PC-9 (cell line): ENCODE measurements at regions not wholly inside any gene's neighbourhood (a gene's known extent, or its start where the extent isn't known, plus 50 kb on each side); places are given as distances from the start of the nearest gene placed in this dataset.

ENCODE experiments used
- BruUV-seq: library from RNA; stranded (reverse); fragments of 400-500 nt; replicated peaks from 2 replicates; lab custom pipeline; 2021; lab: Mats Ljungman, UMichigan
- CTCF ChIA-PET: fragments of 300-600 bp; sonication (Branson Sonifier 250); formaldehyde crosslinking; loops from one replicate; lab custom pipeline; 2022; ENCODE audit warnings: antibody characterized with exemption; lab: Charles Lee
- POLR2A ChIA-PET: fragments of 300-600 bp; sonication (Branson Sonifier 250); formaldehyde crosslinking; loops from one replicate; lab custom pipeline; 2022; ENCODE audit warnings: antibody characterized with exemption; ENCODE audit not compliant: unreplicated experiment; lab: Charles Lee
- DNase-seq, 2 experiments: peaks; one replicate each; pipeline versions ENCODE4 v3.0.0 to v3.0.0-alpha.2; 2015 to 2022; ENCODE audit warnings: mixed read lengths in 1 of 2
- H2AFZ ChIP-seq: fragments of 200-600 bp; sonication (generic); 2 replicates; pipeline ENCODE4 v1.8.1; 2017; ENCODE audit warnings: antibody characterized with exemption
- H3F3A ChIP-seq: fragments of 200-600 bp; sonication (generic); 2 replicates; pipeline ENCODE4 v1.8.1; 2017; ENCODE audit warnings: antibody characterized with exemption, mild to moderate bottlenecking, low read depth; ENCODE audit not compliant: insufficient read depth
- H3K27ac ChIP-seq: fragments of 200-600 bp; sonication (generic); 2 replicates; pipeline ENCODE4 v1.6.1; 2016; ENCODE audit warnings: mixed run types
- H3K27me3 ChIP-seq: fragments of 200-600 bp; sonication (generic); 2 replicates; pipeline ENCODE4 v1.6.1; 2016; ENCODE audit warnings: low read depth, mixed run types; ENCODE audit not compliant: insufficient read depth
- H3K36me3 ChIP-seq: fragments of 200-600 bp; sonication (generic); 2 replicates; pipeline ENCODE4 v1.6.1; 2016; ENCODE audit warnings: low read depth, mixed run types
- H3K4me1 ChIP-seq: fragments of 200-600 bp; sonication (generic); replicated peaks from 2 replicates; pipeline ENCODE4 v1.6.1; 2016; ENCODE audit warnings: mixed run types; ENCODE audit not compliant: insufficient read depth
- H3K4me2 ChIP-seq: fragments of 200-600 bp; sonication (generic); 2 replicates; pipeline ENCODE4 v1.6.1; 2017; ENCODE audit warnings: mixed run types
- H3K4me3 ChIP-seq: fragments of 200-600 bp; sonication (generic); 2 replicates; pipeline ENCODE4 v1.6.1; 2016; ENCODE audit warnings: mixed run types
- H3K79me2 ChIP-seq: fragments of 200-600 bp; sonication (generic); 2 replicates; pipeline ENCODE4 v1.6.1; 2017; ENCODE audit warnings: low read depth, mixed run types
- H3K9me2 ChIP-seq: fragments of 200-600 bp; sonication (generic); 2 replicates; pipeline ENCODE4 v1.8.1; 2017; ENCODE audit warnings: mild to moderate bottlenecking; ENCODE audit not compliant: insufficient read depth
- H3K9me3 ChIP-seq: fragments of 200-600 bp; sonication (generic); 2 replicates; pipeline ENCODE4 v1.8.1; 2016; ENCODE audit warnings: low read depth; ENCODE audit not compliant: insufficient read depth
- H4K20me1 ChIP-seq: fragments of 200-600 bp; sonication (generic); 2 replicates; pipeline ENCODE4 v1.8.1; 2017; ENCODE audit not compliant: insufficient read depth
- CTCF ChIP-seq: fragments of 200-600 bp; sonication (generic); conservative IDR thresholded peaks from 2 replicates; pipeline ENCODE4 v1.6.1; 2017; ENCODE audit warnings: mixed run types, antibody characterized with exemption, mild to moderate bottlenecking, moderate library complexity
- EZH2 ChIP-seq: fragments of 200-600 bp; sonication (generic); IDR thresholded peaks from 2 replicates; pipeline ENCODE4 v1.8.0; 2017; ENCODE audit warnings: antibody characterized with exemption, low read depth
- intact Hi-C: fragments of 100-400 bp; cut with micrococcal nuclease; formaldehyde crosslinking; loops from one replicate; pipeline ENCODE4 v1.10.0; 2022; ENCODE audit not compliant: unreplicated experiment

- CTCF ChIA-PET = interaction anchor here (0.5 kb wide), 1 partner anchor 1059 kb away, joined by 3 read pairs; no protein-coding TSS in a partner anchor
Measured at GRCh38 chr11:116517077-116517476, 255.7 kb downstream of the BUD13 start.

GRCh38 chr11:116515664-116516184 lies 257.1 kb downstream of the BUD13 start:
- no peak for DNase-seq
- Histone ChIP-seq H3K9me3 (no peaks in the 10 kb centered on the region), H3K79me2 (no peaks in the 10 kb centered on the region), H3K9me2 (no peaks in the 10 kb centered on the region), H4K20me1 (no peaks in the 10 kb centered on the region), H3K27ac (no peak overlapping the region), H3K4me2 (no peak overlapping the region), H3K4me3 (no peak overlapping the region), H2AFZ (no peak overlapping the region), H3K27me3 (peaks cover 51% of the 10 kb centered on the region), H3K36me3 (no peaks in the 10 kb centered on the region), H3K4me1 (no peaks in the 10 kb centered on the region), H3F3A (no peaks in the 10 kb centered on the region)
- intact Hi-C loops = no loop called here
- BruUV-seq = no TSS peak
- POLR2A ChIA-PET = no interaction called here
- no peak for TF ChIP-seq CTCF
- TF ChIP-seq EZH2 = no peak
- CTCF ChIA-PET = no interaction called here

More at GRCh38 chr11:116517077-116517476, 255.7 kb downstream of the BUD13 start:
- no peak for DNase-seq
- Histone ChIP-seq H3K4me1 (no peaks in the 10 kb centered on the region), H3F3A (no peaks in the 10 kb centered on the region), H4K20me1 (no peaks in the 10 kb centered on the region), H3K79me2 (no peaks in the 10 kb centered on the region), H3K9me2 (no peaks in the 10 kb centered on the region), H3K27ac (no peak overlapping the region), H3K27me3 (peaks cover 53% of the 10 kb centered on the region), H3K4me2 (no peak overlapping the region), H3K4me3 (no peak overlapping the region), H3K36me3 (no peaks in the 10 kb centered on the region), H2AFZ (no peak overlapping the region), H3K9me3 (no peaks in the 10 kb centered on the region)
- no peak for TF ChIP-seq CTCF
- TF ChIP-seq EZH2 = no peak
- intact Hi-C loops = no loop called here
- no TSS peak for BruUV-seq
- POLR2A ChIA-PET = no interaction called here

- H3F3A ChIP-seq = no peaks in the 10 kb centered on the region
- CTCF ChIA-PET = no interaction called here
Measured at GRCh38 chr11:116513894-116514293, 258.9 kb downstream of the BUD13 start.

More at GRCh38 chr11:116513894-116514293, 258.9 kb downstream of the BUD13 start:
- Histone ChIP-seq H3K4me3 (no peak overlapping the region), H3K27me3 (peaks cover 54% of the 10 kb centered on the region), H2AFZ (no peak overlapping the region), H4K20me1 (no peaks in the 10 kb centered on the region), H3K4me1 (no peaks in the 10 kb centered on the region), H3K4me2 (no peak overlapping the region), H3K9me3 (no peaks in the 10 kb centered on the region), H3K9me2 (no peaks in the 10 kb centered on the region), H3K27ac (no peak overlapping the region), H3K79me2 (no peaks in the 10 kb centered on the region), H3K36me3 (no peaks in the 10 kb centered on the region)
- no peak for TF ChIP-seq EZH2
- TF ChIP-seq CTCF = peak; percentile 57
- intact Hi-C loops = no loop called here
- DNase-seq = peak in 1 of 2 experiments; percentile 3
- BruUV-seq = no TSS peak
- POLR2A ChIA-PET = no interaction called here
